Hepatocyte (in vitro differentiated cells): ENCODE measurements at regions not wholly inside any gene's neighbourhood (a gene's known extent, or its start where the extent isn't known, plus 50 kb on each side); places are given as distances from the start of the nearest gene placed in this dataset.

ENCODE experiments used
- DNase-seq: peaks from one replicate; pipeline ENCODE4 v3.0.0-alpha.2; 2016; ENCODE audit warnings: low spot score
- H2AFZ ChIP-seq: fragments of 200-600 bp; sonication (generic); 2 replicates; pipeline ENCODE4 v1.6.0; 2016; ENCODE audit warnings: antibody characterized with exemption, mild to moderate bottlenecking
- H3K27ac ChIP-seq: fragments of 200-600 bp; sonication (generic); 2 replicates; pipeline ENCODE4 v1.5.1; 2016; ENCODE audit warnings: mild to moderate bottlenecking
- H3K27me3 ChIP-seq: fragments of 200-600 bp; sonication (generic); 2 replicates; pipeline ENCODE4 v1.6.1; 2016
- H3K36me3 ChIP-seq: fragments of 200-600 bp; sonication (generic); replicated peaks from 2 replicates; pipeline ENCODE4 v1.5.1; 2016; ENCODE audit warnings: low read depth; ENCODE audit not compliant: insufficient read depth
- H3K4me1 ChIP-seq: fragments of 200-600 bp; sonication (generic); 2 replicates; pipeline ENCODE4 v1.5.1; 2016; ENCODE audit warnings: mild to moderate bottlenecking, moderate library complexity; ENCODE audit not compliant: insufficient read depth
- H3K4me2 ChIP-seq: fragments of 200-600 bp; sonication (generic); 2 replicates; pipeline ENCODE4 v1.6.0; 2016
- H3K4me3 ChIP-seq: fragments of 200-600 bp; sonication (generic); 2 replicates; pipeline ENCODE4 v1.5.1; 2016; ENCODE audit warnings: mild to moderate bottlenecking
- H3K79me2 ChIP-seq: fragments of 200-600 bp; sonication (generic); 2 replicates; pipeline ENCODE4 v1.6.0; 2017; ENCODE audit warnings: mild to moderate bottlenecking
- H3K9me2 ChIP-seq: fragments of 200-600 bp; sonication (generic); replicated peaks from 2 replicates; pipeline ENCODE4 v1.6.0; 2017; ENCODE audit warnings: mild to moderate bottlenecking; ENCODE audit not compliant: insufficient read depth
- H3K9me3 ChIP-seq: fragments of 200-600 bp; sonication (generic); 2 replicates; pipeline ENCODE4 v1.5.1; 2016; ENCODE audit warnings: low read depth, mild to moderate bottlenecking
- H4K20me1 ChIP-seq: fragments of 200-600 bp; sonication (generic); 2 replicates; pipeline ENCODE4 v1.6.0; 2016; ENCODE audit warnings: mild to moderate bottlenecking; ENCODE audit not compliant: insufficient read depth, poor library complexity, severe bottlenecking
- CTCF ChIP-seq: fragments of 200-600 bp; sonication (generic); IDR thresholded peaks from 2 replicates; pipeline ENCODE4 v1.5.1; 2016; ENCODE audit warnings: antibody characterized with exemption, mild to moderate bottlenecking; ENCODE audit not compliant: poor library complexity
- EZH2 ChIP-seq: fragments of 200-600 bp; sonication (generic); IDR thresholded peaks from 2 replicates; pipeline ENCODE4 v1.6.1; 2016; ENCODE audit warnings: antibody characterized with exemption, mild to moderate bottlenecking, borderline replicate concordance
- EZH2phosphoT487 ChIP-seq: fragments of 200-600 bp; sonication (generic); IDR thresholded peaks from one replicate; pipeline ENCODE4 v1.6.1; 2018; ENCODE audit warnings: antibody characterized with exemption, mild to moderate bottlenecking, low read depth, moderate library complexity; ENCODE audit not compliant: unreplicated experiment, severe bottlenecking
- WGBS: methylation state at CpG from one replicate; pipeline ENCODE4 v1.1.6; 2016; ENCODE audit warnings: low lambda C conversion rate; ENCODE audit errors: missing lambda C conversion rate; 5-methylcytosine and 5-hydroxymethylcytosine counted together

DNA sequence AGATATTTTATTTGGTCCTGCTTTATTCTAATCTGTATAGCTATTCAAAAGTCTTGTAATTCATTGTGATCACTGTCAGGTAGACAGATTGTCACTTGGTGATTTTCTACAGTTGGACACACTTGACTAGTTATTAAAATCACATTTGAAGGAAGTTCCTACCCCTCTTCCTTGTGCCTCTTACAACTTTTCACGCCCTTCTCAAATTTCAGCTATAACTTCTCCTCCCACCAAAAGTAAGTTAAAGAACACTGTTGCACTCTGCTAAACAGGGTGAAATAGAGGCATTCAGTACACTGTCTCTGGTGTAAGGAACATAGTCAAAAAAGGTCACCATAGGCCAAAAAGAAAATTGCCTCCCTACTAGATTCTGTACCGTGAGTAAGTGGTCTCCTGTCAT, 142.1 kb upstream of the POU5F2 start:
- no peaks in the 10 kb centered on the region for H4K20me1 ChIP-seq
- no peaks in the 10 kb centered on the region for H3K4me1 ChIP-seq
- no peaks in the 10 kb centered on the region for H3K36me3 ChIP-seq
- no peaks in the 10 kb centered on the region for H3K9me2 ChIP-seq
- no peak overlapping the region for H3K27ac ChIP-seq
- H3K9me3 ChIP-seq: no peaks in the 10 kb centered on the region
- no peak for DNase-seq
- 64% methylated on average over 2 of the region's 2 CpGs for WGBS
- H3K4me2 ChIP-seq: no peak overlapping the region
- H3K4me3 ChIP-seq: no peak overlapping the region
- H2AFZ ChIP-seq: no peak overlapping the region
- H3K27me3 ChIP-seq: no peaks in the 10 kb centered on the region
- no peaks in the 10 kb centered on the region for H3K79me2 ChIP-seq
- no peak for TF ChIP-seq EZH2phosphoT487
- no peak for TF ChIP-seq EZH2
- no peak for TF ChIP-seq CTCF

GRCh38 chr5:93875693-93876092, 134.3 kb upstream of the POU5F2 start:
- H3K27me3 ChIP-seq: no peaks in the 10 kb centered on the region
- WGBS: 88% methylated on average over 1 of the region's 1 CpG
- H3K4me2 ChIP-seq: no peak overlapping the region
- DNase-seq: no peak
- TF ChIP-seq EZH2: no peak
- TF ChIP-seq CTCF: no peak
- TF ChIP-seq EZH2phosphoT487: no peak
- H2AFZ ChIP-seq: no peak overlapping the region
- H3K27ac ChIP-seq: no peak overlapping the region
- H4K20me1 ChIP-seq: no peaks in the 10 kb centered on the region
- H3K36me3 ChIP-seq: no peaks in the 10 kb centered on the region
- no peaks in the 10 kb centered on the region for H3K9me3 ChIP-seq
- H3K4me1 ChIP-seq: no peaks in the 10 kb centered on the region
- H3K4me3 ChIP-seq: no peak overlapping the region
- H3K9me2 ChIP-seq: no peaks in the 10 kb centered on the region
- no peaks in the 10 kb centered on the region for H3K79me2 ChIP-seq

GRCh38 chr5:93874491-93874890, 133.1 kb upstream of the POU5F2 start:
- no peak for DNase-seq
- H3K4me3 ChIP-seq: no peak overlapping the region
- no peak overlapping the region for H2AFZ ChIP-seq
- TF ChIP-seq EZH2 (no peak), CTCF (no peak), EZH2phosphoT487 (no peak)
- no peaks in the 10 kb centered on the region for H4K20me1 ChIP-seq
- H3K27me3 ChIP-seq: no peaks in the 10 kb centered on the region
- H3K4me1 ChIP-seq: no peaks in the 10 kb centered on the region
- H3K36me3 ChIP-seq: no peaks in the 10 kb centered on the region
- H3K9me2 ChIP-seq: no peaks in the 10 kb centered on the region
- no peak overlapping the region for H3K4me2 ChIP-seq
- H3K79me2 ChIP-seq: no peaks in the 10 kb centered on the region
- H3K27ac ChIP-seq: no peak overlapping the region
- no peaks in the 10 kb centered on the region for H3K9me3 ChIP-seq

- Histone ChIP-seq H4K20me1 (no peaks in the 10 kb centered on the region), H3K9me3 (no peaks in the 10 kb centered on the region), H3K4me2 (no peak overlapping the region), H3K9me2 (no peaks in the 10 kb centered on the region), H3K4me3 (no peak overlapping the region), H3K4me1 (no peaks in the 10 kb centered on the region), H2AFZ (no peak overlapping the region), H3K27ac (no peak overlapping the region), H3K36me3 (no peaks in the 10 kb centered on the region), H3K27me3 (no peaks in the 10 kb centered on the region), H3K79me2 (no peaks in the 10 kb centered on the region)
- WGBS: 97% methylated on average over 1 of the region's 1 CpG
- DNase-seq: no peak
- TF ChIP-seq EZH2: no peak
Observed at GRCh38 chr5:93874080-93874479, 132.7 kb upstream of the POU5F2 start.
